Keratinocyte (primary cell): ENCODE measurements at regions not wholly inside any gene's neighbourhood (a gene's known extent, or its start where the extent isn't known, plus 50 kb on each side); places are given as distances from the start of the nearest gene placed in this dataset.

Experiments
- EZH2 ChIP-seq: IDR thresholded peaks from one replicate; pipeline ENCODE4 v1.6.1; 2012; ENCODE audit warnings: inconsistent platforms, mild to moderate bottlenecking, low read length, moderate library complexity
- TF ChIP-seq, protein P1 (sequence below), 3 experiments: IDR thresholded peaks in 1 of 3; conservative IDR thresholded peaks in 1 of 3; optimal IDR thresholded peaks in 1 of 3; 2 replicates in 2 of 3; 3 replicates in 1 of 3; pipeline versions ENCODE3 to v1.5.1; 2011; ENCODE audit warnings: low read length in 3 of 3, mild to moderate bottlenecking in 3 of 3, moderate library complexity in 2 of 3, control low read depth in 1 of 3, inconsistent platforms in 1 of 3; ENCODE audit not compliant: insufficient read depth in 2 of 3; ENCODE audit errors: extremely low read depth in 1 of 3

DNA sequence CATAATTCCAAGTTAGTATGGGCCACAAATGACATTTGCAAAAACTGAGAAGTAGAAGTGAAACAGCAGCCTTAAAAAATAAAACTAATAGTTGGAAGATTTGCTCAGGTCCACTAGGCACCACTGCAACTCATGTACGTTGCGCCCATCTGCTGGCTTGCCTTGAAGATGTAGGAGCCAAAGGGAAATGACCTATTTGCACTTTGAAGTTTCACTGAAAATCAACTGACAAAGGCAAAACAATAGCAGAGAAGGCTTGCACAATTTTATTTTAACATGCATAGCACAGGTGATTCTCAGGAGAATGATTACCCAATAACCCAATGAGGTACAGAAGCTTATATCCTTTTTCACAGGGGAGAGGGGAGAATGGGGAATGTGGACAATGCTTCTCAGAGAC lies 170.1 kb upstream of the USP25 start:
- TF ChIP-seq, protein P1, sequence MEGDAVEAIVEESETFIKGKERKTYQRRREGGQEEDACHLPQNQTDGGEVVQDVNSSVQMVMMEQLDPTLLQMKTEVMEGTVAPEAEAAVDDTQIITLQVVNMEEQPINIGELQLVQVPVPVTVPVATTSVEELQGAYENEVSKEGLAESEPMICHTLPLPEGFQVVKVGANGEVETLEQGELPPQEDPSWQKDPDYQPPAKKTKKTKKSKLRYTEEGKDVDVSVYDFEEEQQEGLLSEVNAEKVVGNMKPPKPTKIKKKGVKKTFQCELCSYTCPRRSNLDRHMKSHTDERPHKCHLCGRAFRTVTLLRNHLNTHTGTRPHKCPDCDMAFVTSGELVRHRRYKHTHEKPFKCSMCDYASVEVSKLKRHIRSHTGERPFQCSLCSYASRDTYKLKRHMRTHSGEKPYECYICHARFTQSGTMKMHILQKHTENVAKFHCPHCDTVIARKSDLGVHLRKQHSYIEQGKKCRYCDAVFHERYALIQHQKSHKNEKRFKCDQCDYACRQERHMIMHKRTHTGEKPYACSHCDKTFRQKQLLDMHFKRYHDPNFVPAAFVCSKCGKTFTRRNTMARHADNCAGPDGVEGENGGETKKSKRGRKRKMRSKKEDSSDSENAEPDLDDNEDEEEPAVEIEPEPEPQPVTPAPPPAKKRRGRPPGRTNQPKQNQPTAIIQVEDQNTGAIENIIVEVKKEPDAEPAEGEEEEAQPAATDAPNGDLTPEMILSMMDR (optimal IDR thresholded peaks at IDR 0.05 in 1 of 3, IDR thresholded peaks at IDR 0.05 in 1 of 3, conservative IDR thresholded peaks at IDR 0.05 in 1 of 3; ENCODE audit: extremely low read depth in 1 of 3, insufficient read depth in 2 of 3, low read length in 3 of 3): no peak
- TF ChIP-seq EZH2: no peak
